ENCODE measurements at regions not wholly inside any gene's neighbourhood (a gene's known extent, or its start where the extent isn't known, plus 50 kb on each side); places are given as distances from the start of the nearest gene placed in this dataset.

DNA sequence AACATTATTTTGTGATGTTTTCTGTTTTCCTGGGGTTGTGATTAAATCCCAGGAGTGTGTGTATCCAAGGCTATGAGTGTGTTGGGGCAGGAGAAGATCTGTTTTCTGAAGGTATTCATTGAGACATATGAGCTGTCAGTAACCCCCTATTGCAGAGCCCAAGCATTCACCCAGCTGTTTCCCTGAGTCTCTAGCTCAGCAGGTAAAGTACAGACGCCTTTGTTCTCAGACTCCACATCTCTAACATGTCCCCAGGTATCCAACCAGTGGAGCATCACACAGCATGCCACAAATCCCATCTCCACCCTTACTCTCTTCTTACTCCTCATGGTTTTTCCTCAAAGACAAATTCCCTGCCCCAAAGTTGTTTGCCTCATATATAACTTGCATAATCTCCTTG is 213.6 kb downstream of the PCDH20 start:
- H3K79me2 ChIP-seq (ENCODE audit: insufficient read depth), result no peaks in the 10 kb centered on the region
- no peaks in the 10 kb centered on the region for H3K9me2 ChIP-seq
- CTCF ChIA-PET, result interaction anchor here (0.6 kb wide), 1 partner anchor 273 kb away, joined by 3 read pairs; no protein-coding TSS in a partner anchor
- H3K36me3 ChIP-seq (replicated peaks in 1 of 2; ENCODE audit: control insufficient read depth in 1 of 2, insufficient read depth in 2 of 2, low read length in 1 of 2), result no peaks in the 10 kb centered on the region
- H3K4me2 ChIP-seq, result no peak overlapping the region
- no peaks in the 10 kb centered on the region for H3K4me1 ChIP-seq (ENCODE audit: control insufficient read depth in 1 of 2, insufficient read depth in 2 of 2, low read depth in 1 of 2, low read length in 1 of 2)
- H3K27me3 ChIP-seq (ENCODE audit: insufficient read depth), result no peaks in the 10 kb centered on the region
- TF ChIP-seq RFX5 (IDR thresholded peaks at IDR 0.05; ENCODE audit: low read length) (no peak), MAX (IDR thresholded peaks at IDR 0.05; ENCODE audit: low read depth) (no peak), NRF1 (IDR thresholded peaks at IDR 0.05; ENCODE audit: low read depth, low read length) (no peak), SMC3 (IDR thresholded peaks at IDR 0.05; ENCODE audit: low read depth, low read length) (no peak), TEAD4 (IDR thresholded peaks at IDR 0.05; ENCODE audit: borderline replicate concordance, insufficient read depth) (no peak)
- 0% methylated on average over 1 of the region's 1 CpG for WGBS (ENCODE audit: low lambda C conversion rate)
- no peaks in the 10 kb centered on the region for H3F3A ChIP-seq (replicated peaks; ENCODE audit: insufficient read depth)
- no peak overlapping the region for H3K4me3 ChIP-seq (ENCODE audit: low read depth in 2 of 2, low read length in 1 of 2)
- no peak for DNase-seq
- H3K9ac ChIP-seq, result no peak overlapping the region
- no peak overlapping the region for H2AFZ ChIP-seq (ENCODE audit: low read depth)
- no peaks in the 10 kb centered on the region for H4K20me1 ChIP-seq (ENCODE audit: insufficient read depth)
- POLR2A ChIA-PET, result no interaction called here
- no peak overlapping the region for H3K27ac ChIP-seq (ENCODE audit: low read depth in 2 of 2, low read length in 1 of 2)
- no peaks in the 10 kb centered on the region; the same call in 1 of the 2 replicates for H3K9me3 ChIP-seq

- WGBS (ENCODE audit: low lambda C conversion rate), result 54% methylated on average over 1 of the region's 1 CpG
- no peak overlapping the region for H3K4me2 ChIP-seq
- H3K27me3 ChIP-seq (ENCODE audit: insufficient read depth), result no peaks in the 10 kb centered on the region
- TF ChIP-seq JUND (IDR thresholded peaks at IDR 0.05), result no peak
- no peak for TF ChIP-seq POLR2AphosphoS5 (IDR thresholded peaks at IDR 0.05; ENCODE audit: low read depth, low read length)
- TF ChIP-seq EZH2phosphoT487 (IDR thresholded peaks at IDR 0.05; ENCODE audit: borderline replicate concordance, low read depth), result no peak
- no peaks in the 10 kb centered on the region for H3K9me2 ChIP-seq
- no peaks in the 10 kb centered on the region for H4K20me1 ChIP-seq (ENCODE audit: insufficient read depth)
- DNase-seq, result no peak
- H3K9me3 ChIP-seq, result no peaks in the 10 kb centered on the region
- H3K79me2 ChIP-seq (ENCODE audit: insufficient read depth), result no peaks in the 10 kb centered on the region
- H3F3A ChIP-seq (replicated peaks; ENCODE audit: insufficient read depth), result no peaks in the 10 kb centered on the region
- ChIA-PET CTCF (no interaction called here), POLR2A (no interaction called here)
- H3K27ac ChIP-seq (ENCODE audit: low read depth in 2 of 2, low read length in 1 of 2), result no peak overlapping the region
- no peaks in the 10 kb centered on the region for H3K4me1 ChIP-seq (ENCODE audit: control insufficient read depth in 1 of 2, insufficient read depth in 2 of 2, low read depth in 1 of 2, low read length in 1 of 2)
- no peak overlapping the region for H3K9ac ChIP-seq
- no peaks in the 10 kb centered on the region for H3K36me3 ChIP-seq (replicated peaks in 1 of 2; ENCODE audit: control insufficient read depth in 1 of 2, insufficient read depth in 2 of 2, low read length in 1 of 2)
- no peak overlapping the region for H3K4me3 ChIP-seq (ENCODE audit: low read depth in 2 of 2, low read length in 1 of 2)
- no peak overlapping the region for H2AFZ ChIP-seq (ENCODE audit: low read depth)
Observed at GRCh38 chr13:61192826-61193225, 222.8 kb downstream of the PCDH20 start.

GRCh38 chr13:61188057-61188456 is 227.6 kb downstream of the PCDH20 start:
- TF ChIP-seq NFIC (IDR thresholded peaks at IDR 0.05; ENCODE audit: borderline replicate concordance) (no peak), RFX5 (IDR thresholded peaks at IDR 0.05; ENCODE audit: low read length) (no peak), RCOR1 (IDR thresholded peaks at IDR 0.05; ENCODE audit: low read length) (no peak), MXI1 (IDR thresholded peaks at IDR 0.05; ENCODE audit: low read depth, low read length) (no peak), JUND (IDR thresholded peaks at IDR 0.05) (no peak), NRF1 (IDR thresholded peaks at IDR 0.05; ENCODE audit: low read depth, low read length) (no peak), TCF12 (IDR thresholded peaks at IDR 0.05) (no peak), FOXM1 (IDR thresholded peaks at IDR 0.05; ENCODE audit: low read depth) (no peak), MAX (IDR thresholded peaks at IDR 0.05; ENCODE audit: low read depth) (no peak), SMC3 (IDR thresholded peaks at IDR 0.05; ENCODE audit: low read depth, low read length) (no peak), MEF2A (IDR thresholded peaks at IDR 0.05; ENCODE audit: borderline replicate concordance, low read depth) (no peak), CHD2 (IDR thresholded peaks at IDR 0.05; ENCODE audit: low read length, partially characterized antibody) (no peak)
- TF ChIP-seq, protein P1, sequence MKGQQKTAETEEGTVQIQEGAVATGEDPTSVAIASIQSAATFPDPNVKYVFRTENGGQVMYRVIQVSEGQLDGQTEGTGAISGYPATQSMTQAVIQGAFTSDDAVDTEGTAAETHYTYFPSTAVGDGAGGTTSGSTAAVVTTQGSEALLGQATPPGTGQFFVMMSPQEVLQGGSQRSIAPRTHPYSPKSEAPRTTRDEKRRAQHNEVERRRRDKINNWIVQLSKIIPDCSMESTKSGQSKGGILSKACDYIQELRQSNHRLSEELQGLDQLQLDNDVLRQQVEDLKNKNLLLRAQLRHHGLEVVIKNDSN (IDR thresholded peaks at IDR 0.05; ENCODE audit: borderline replicate concordance, low read depth), result no peak
- TF ChIP-seq, protein P2, sequence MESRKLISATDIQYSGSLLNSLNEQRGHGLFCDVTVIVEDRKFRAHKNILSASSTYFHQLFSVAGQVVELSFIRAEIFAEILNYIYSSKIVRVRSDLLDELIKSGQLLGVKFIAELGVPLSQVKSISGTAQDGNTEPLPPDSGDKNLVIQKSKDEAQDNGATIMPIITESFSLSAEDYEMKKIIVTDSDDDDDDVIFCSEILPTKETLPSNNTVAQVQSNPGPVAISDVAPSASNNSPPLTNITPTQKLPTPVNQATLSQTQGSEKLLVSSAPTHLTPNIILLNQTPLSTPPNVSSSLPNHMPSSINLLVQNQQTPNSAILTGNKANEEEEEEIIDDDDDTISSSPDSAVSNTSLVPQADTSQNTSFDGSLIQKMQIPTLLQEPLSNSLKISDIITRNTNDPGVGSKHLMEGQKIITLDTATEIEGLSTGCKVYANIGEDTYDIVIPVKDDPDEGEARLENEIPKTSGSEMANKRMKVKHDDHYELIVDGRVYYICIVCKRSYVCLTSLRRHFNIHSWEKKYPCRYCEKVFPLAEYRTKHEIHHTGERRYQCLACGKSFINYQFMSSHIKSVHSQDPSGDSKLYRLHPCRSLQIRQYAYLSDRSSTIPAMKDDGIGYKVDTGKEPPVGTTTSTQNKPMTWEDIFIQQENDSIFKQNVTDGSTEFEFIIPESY (IDR thresholded peaks at IDR 0.05; ENCODE audit: borderline replicate concordance, low read depth), result no peak
- H2AFZ ChIP-seq (ENCODE audit: low read depth), result no peak overlapping the region
- H3K79me2 ChIP-seq (ENCODE audit: insufficient read depth), result no peaks in the 10 kb centered on the region
- H3K4me1 ChIP-seq (ENCODE audit: control insufficient read depth in 1 of 2, insufficient read depth in 2 of 2, low read depth in 1 of 2, low read length in 1 of 2), result no peaks in the 10 kb centered on the region
- 26% methylated on average over 2 of the region's 2 CpGs for WGBS (ENCODE audit: low lambda C conversion rate)
- no peak overlapping the region for H3K27ac ChIP-seq (ENCODE audit: low read depth in 2 of 2, low read length in 1 of 2)
- no peaks in the 10 kb centered on the region for H4K20me1 ChIP-seq (ENCODE audit: insufficient read depth)
- peaks cover 8% of the 10 kb centered on the region for H3K9me3 ChIP-seq
- no peaks in the 10 kb centered on the region for H3K36me3 ChIP-seq (replicated peaks in 1 of 2; ENCODE audit: control insufficient read depth in 1 of 2, insufficient read depth in 2 of 2, low read length in 1 of 2)
- H3F3A ChIP-seq (replicated peaks; ENCODE audit: insufficient read depth), result no peaks in the 10 kb centered on the region
- H3K9ac ChIP-seq, result no peak overlapping the region
- no peak overlapping the region for H3K4me3 ChIP-seq (ENCODE audit: low read depth in 2 of 2, low read length in 1 of 2)
- ChIA-PET CTCF (no interaction called here), POLR2A (no interaction called here)
- H3K27me3 ChIP-seq (ENCODE audit: insufficient read depth), result no peaks in the 10 kb centered on the region
- DNase-seq, result no peak
- H3K9me2 ChIP-seq, result no peaks in the 10 kb centered on the region
- no peak overlapping the region for H3K4me2 ChIP-seq

Data from SK-N-SH (cell line).